HuH-7.5 (cell line): ENCODE measurements at regions not wholly inside any gene's neighbourhood (a gene's known extent, or its start where the extent isn't known, plus 50 kb on each side); places are given as distances from the start of the nearest gene placed in this dataset.
"Not testable (repeated sequence)": the region's sequence is repeated elsewhere in the genome, so short reads cannot be mapped to it uniquely, and the experiment has no call there.

Experiments used
- DNase-seq: peaks from one replicate; pipeline ENCODE4 v3.0.0; 2011; ENCODE audit warnings: low spot score

DNA sequence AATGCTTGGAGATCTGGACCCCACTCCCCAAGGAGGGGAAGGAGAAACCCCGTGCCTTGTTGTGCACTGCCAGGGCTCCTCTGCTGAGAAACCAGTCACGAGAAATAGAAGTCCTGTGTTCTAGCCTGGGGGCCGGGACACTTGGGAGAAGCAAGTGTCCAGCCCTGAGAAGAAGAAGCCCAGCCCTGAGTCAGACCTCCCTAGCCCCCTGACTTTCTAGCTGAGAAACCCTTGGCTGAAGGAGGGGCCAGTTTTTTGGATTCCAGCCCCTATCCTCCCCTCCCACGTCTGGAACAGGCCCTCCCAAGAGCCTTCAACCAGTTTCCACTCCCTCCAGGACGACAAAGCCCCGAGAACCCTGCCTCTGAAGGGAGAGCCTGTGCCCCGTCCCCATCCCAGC is 100.5 kb downstream of the NAV1 start:
- no peak for DNase-seq

DNA sequence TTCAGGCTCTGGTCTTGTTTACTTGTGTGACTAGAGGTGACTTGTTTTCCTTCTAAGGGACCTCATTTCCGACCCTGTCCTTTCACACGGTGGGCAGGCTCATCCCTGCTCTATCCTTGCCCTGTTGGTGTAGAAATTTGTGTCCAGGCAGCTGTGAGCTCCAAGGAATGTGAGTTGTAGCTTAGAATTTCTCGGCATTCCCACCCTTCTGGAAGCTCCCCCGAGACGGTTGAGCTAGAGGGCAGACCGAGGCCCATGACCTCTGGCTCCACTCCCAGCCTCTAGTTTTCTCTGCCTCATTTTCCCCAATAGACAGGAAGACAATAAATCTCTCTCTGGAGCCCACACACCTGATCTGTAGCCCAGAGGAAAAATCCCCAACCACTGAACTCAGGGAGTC is 100.9 kb downstream of the NAV1 start:
- DNase-seq: no peak

DNA sequence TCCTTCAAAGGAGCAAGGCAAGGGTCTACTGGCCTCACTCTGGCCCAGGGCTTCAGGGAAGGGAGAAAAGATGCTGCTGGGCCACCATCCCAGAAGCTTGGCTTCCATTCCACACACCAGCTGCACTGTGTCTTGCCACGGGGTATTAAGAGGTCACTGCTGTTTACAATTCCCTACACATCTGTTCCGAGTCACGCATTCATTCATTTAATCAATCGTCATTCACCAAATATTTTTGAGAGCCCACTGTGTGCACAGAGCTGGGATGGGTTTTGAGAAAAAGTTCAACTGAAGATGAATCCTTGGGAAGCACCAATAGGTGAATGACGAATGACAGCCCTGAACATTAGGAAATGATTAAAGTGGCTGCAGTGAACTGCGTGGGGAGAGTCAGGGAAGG is 101.7 kb downstream of the NAV1 start:
- DNase-seq: no peak

DNA sequence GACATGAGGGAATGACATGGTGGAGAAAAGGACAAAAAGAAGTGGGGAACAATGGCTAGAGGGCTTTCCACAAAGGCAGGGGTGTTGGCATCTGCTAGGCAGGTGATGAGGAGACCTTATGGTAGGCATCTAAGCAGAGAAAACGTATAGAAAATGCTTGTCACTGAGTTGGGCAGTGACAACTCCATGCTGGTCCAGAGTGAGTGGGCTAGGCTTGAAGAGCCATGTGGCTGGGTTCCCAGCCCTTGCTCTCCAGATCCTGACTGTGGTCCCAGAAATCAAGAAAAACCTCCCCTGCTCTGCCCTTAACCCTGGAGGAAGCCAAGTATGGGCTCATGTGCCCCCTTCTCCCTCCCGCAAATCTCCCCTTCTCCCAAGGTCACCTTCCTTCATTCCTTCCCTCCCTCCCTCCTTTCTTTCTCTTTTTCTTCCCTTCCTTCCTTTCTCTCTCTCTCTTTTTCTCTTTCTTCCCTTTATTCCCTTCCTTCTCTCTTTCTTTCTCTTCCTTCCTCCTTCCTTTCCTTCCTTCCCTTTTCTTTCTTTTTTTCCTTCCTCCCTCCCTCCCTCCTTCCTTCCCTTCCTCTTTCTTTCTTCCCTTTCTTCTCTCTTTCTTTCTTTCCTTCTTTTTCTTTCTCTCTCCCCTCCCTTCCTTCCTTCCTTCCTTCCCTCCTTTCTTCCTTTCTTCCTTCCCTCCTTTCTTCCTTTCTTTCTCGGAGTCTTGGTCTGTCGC is 102.8 kb downstream of the NAV1 start:
- no peak for DNase-seq

DNA sequence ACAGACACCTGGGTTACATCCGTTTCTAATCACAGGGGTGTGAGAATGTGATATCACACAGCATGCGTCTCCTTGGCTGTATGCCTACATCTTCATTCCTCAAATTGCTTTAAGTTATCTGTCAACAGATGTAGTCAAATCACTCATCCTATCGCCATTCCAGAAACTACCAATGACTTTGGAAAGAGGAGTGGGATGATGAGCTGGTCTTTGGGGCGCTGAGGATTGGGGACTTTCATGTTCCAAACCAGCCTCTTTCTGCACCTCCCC is 104.8 kb downstream of the NAV1 start:
- DNase-seq: no peak

DNA sequence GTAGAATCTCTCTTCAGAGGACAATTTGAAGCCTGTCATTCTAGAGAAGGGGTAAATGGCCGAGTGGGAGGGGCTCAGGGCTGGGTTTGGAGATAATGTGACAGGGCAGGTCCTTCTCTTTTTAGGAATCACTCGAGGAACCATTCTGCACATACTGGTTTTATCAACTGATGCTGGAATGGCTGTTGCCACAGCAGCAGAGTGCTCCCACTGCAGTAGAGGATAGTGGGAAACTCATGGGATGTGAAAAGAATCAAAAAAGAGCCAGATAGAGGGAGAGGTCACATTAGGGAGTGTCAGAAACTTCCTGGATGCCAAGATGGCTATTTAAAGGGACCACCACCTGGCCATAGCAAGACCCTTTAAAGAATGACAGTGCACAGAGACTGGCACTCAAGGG is 105.3 kb downstream of the NAV1 start:
- no peak for DNase-seq

DNA sequence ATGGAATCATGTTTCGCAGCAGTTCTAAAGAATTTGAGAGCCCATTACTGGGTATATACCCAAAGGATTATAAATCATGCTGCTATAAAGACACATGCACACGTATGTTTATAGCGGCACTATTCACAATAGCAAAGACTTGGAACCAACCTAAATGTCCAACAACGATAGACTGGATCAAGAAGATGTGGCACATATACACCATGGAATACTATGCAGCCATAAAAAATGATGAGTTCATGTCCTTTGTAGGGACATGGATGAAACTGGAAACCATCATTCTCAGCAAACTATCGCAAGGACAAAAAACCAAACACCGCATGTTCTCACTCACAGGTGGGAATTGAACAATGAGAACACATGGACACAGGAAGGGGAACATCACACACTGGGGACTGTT is 106.1 kb downstream of the NAV1 start:
- not testable (repeated sequence) for DNase-seq

DNA sequence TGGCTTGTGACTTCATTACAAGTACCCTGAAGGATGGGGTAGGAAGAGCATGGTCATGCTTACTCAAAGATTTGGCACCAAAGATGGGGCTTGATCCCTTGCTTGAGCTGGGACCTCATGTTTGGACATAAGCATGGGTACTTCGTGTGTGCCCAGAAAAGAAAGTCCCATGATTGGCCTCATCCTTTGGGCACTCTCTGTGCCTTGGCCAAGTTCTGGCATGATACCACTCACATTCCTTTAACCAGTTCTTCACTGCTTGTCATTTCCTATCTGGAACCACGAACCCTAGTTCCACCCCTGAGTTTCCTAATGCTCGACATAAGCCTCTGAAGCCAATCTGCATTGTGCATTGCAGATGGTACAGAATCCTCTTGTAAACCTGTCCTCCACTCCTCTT is 107.0 kb downstream of the NAV1 start:
- no peak for DNase-seq

DNA sequence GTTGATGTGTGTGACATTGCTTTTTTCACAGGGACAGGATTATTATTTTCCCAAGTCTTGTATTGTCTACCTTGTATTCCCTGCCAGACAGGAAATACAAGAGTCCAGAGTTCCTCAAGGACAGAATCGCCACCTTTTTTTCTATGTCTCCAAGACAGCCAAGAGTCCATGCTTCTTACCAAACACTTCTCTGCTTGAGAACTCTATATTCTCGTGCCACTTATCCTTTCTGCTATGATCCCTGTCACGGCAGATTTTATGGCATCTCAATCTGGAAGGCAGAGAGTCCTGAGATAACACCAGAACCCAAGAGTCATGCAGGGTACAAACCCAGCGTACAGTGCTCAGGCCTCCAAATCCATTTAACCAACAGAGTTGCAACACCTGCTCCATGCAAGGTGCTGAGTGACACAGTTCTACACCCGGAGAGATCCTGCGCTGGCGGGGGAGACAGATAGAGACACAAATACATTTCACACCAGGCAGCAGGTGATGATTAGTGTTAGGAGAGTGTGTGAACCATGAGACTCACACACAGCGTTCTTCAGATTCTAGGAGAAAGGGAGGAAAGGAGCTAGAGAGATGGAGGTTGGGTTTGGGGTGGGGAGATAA is 107.6 kb downstream of the NAV1 start:
- DNase-seq: no peak

DNA sequence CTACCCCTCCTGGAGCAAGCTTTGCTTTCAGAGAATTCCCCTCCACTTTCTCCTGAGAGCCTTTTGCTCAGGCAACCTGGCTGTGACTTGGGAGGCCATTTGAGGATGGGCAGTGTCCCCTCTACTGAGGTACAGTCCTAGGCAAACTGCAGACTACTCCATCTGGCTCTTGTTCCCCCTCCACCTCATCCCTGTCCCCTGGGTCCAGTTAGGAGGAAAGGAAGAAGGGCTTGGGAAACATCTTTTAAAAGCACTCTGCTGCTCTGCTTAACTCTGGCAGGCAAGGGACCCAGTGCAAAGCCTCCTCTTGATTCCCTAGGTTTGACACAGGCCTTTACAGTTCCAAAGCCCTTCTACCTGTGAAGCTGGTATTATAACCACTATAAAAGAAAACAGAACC is 108.2 kb downstream of the NAV1 start:
- no peak for DNase-seq

DNA sequence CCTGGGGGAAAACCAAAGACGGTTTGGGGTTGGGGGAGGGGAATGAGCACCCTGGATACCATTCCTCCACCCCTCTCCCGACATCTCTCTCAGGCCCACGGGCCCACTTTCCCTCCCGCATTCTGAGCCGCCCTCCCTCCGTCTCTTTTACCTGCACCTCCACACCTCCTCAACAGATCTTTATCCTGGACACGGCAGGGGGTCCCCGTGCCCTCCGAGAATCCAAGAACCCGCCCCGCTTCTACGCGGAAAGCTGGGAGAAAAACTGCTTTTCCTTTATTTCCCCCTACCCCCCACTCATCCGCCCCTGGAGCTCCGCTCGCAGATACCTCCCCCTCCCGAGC is 108.8 kb downstream of the NAV1 start:
- no peak for DNase-seq

DNA sequence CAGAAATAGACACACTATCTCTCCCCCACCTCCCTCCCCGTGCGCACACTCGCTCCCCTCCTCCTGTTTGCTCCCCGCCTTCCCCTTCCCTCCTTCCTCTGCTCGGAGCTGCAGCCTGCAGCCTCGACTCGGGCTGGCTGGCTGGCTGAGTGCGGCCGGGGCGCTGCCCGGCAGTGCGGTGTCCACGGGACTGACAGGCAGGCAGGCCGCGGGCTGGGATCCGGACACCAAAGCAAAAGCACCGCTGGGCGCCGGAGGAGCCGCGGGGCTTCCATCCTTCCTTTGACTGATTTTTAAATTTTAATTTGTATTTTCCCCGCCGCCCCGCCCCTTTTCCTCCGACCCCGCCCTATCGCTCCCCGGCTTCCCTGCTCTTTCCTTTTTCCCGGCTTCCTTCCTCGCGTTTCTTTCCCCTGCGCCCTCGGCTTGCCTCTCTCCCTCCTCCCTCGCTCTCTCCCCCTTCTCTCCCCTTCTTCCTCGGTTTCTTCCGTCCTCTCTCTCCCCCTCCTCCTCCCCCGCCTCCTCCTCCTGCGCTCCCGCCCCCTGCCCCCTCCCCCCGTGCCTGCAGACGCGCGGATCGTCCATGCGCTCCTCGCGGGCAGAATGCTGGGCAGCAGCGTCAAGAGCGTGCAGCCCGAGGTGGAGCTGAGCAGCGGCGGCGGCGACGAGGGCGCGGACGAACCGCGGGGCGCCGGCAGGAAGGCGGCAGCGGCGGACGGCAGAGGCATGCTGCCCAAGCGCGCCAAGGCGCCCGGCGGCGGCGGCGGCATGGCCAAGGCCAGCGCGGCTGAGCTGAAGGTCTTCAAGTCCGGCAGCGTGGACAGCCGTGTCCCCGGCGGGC is 109.4 kb downstream of the NAV1 start:
- DNase-seq: peak; percentile 43

DNA sequence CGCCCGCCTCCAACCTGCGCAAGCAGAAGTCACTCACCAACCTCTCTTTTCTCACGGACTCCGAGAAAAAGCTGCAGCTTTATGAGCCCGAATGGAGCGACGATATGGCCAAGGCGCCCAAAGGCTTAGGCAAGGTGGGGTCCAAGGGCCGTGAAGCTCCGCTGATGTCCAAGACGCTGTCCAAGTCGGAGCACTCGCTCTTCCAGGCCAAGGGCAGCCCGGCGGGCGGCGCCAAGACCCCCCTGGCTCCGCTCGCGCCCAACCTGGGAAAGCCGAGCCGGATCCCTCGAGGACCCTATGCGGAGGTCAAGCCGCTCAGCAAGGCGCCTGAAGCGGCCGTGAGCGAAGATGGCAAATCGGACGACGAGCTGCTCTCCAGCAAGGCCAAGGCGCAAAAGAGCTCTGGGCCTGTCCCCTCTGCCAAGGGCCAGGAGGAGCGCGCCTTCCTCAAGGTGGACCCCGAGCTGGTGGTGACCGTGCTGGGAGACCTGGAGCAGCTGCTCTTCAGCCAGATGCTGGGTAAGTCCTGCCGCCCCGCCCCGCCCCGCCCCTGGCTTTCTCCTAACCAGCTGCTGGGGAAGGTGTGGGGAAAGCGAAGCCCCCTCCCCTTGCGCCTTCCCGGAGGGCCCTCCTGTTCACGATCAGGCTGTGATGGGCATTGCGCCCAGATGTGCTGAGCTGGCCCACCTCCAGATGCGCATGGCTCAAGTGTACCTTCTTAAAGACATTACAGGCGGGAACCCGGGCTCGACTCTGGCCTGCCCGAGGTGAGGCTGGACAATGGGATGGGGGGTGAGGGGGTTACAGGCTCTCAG is 110.2 kb downstream of the NAV1 start:
- no peak for DNase-seq

DNA sequence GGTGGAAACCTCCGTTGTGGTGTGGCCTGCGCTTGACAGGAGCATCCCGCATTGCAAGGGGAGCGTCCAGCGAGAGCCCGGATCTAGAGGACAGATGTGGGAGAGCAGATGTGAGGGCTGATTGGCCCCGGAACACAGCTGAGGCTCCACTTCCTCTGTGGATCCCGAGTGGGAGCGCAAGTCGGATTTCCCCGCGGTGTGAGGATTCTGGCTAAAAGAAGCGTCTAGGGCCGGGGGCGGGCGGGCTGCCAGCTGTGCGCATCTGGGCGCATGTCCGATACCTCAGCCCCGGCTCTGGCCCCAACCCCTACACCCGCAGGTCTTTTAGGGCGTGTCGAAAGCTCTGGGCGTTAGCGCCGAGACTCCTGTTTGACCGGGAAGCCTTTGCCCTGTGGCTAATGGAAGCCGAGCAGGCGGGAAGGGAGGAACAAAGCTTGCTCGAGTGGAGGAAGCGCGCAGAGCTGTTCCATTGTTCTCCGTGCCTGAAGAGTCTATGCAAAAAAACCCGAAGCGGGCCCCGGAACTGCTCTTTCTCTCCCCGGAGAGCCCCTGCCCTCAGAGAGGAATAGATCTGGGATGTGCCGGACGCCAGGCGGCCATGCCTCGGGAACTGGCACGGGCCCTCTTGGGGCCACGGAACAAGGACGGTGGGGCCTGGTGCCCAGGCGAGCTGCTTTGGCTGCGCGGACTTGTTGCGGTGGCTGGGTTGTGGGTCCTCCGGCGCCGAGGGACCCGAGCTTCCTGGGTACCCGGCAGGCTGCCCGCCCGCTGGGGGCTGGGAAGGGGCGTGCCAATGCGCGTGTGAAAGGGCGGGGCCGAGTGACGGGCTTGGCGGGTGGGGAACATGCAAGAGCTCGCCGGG is 111.1 kb downstream of the NAV1 start:
- no peak for DNase-seq

DNA sequence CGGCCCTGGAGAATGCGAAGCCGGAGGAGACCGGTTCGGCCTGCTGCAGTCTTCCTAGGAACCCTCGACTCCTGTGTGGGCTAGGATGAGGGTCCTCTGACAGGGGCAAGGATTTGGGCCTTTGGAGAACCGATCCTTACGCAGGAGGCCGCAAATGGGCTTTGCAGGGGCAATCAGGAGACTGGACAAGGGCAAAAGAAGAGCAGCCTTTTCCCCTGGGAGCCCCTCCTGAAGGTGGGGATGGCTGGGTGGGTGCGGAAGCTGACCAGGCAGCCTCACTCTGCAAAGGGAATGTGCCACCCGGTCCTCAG is 111.7 kb downstream of the NAV1 start:
- DNase-seq: no peak

DNA sequence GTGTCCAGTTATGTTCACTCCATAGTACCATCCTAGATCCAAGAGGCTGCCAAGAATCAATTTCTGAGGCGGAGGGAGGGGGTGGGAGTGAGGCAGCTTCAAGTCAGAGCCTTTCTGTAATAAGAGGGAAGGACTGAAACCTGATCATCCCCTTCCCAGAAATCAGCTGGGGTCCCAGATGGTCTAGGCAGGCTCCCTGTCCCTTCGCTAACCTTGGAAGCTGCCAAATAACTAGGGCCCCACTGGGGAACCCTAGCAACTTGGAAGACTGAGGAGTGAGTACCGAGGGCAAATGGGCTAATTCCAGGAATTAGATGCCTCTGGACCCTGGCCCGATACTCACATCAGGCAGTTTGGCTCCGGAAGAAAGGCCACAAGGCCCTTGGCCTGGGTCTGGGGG is 113.3 kb downstream of the NAV1 start:
- DNase-seq: no peak

DNA sequence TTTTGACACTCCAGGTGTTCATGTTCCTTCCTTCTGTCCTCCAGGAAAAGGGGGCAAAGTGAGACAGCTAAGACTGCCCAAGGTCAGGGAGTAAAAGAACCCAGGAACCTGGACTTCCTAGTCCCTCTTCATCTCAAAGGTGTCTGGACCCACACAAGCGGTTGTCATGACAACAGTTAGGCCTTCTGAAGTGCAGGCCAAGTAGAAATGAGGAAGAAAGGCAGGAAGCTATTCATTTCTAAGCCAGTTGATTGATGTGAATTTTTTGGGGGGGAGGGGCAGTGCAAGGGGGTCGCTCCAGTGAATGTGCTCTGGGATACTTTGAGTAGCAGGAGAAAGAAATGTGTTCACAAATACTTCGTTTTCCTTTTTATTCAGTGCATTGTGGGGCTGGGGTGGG is 114.3 kb downstream of the NAV1 start:
- DNase-seq: no peak

DNA sequence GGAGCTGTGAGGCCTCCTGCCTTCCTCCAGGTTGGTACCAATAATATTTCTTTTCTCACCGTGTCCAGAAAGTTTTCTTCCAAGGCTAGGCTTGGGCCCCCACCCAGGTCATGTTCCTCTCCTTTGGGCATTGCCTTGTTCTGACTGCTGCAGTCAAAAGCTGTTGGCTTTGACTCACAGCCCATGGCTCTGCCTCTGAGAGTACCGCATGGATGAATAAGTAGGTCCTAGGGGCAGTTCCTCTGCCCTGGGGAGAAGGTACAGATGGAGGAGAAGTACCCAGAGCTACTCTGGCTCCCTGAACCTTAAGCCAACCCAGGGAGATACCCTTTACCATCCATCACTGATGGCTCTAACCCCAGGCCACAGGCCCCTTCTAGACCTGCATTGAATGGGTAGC is 115.0 kb downstream of the NAV1 start:
- DNase-seq: no peak

DNA sequence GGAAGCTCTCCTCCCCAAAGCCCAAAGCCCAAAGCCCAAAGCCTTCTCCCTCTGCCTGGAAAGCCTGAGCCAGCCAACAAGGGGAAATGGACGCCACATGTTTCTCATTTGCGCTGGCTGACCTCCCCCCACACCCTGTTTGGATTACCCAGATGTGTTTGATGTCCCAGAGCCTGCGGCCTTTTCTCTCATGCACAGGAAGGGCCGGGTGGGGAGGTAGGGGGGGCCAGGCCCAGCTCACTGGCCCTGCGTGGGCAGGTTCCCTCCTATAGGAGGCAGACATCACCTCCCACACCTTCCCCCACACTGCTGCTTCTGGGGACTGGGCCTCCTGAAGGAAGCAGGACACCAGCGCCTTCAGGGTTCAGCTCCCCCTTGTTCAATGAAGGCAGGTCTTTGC is 116.3 kb downstream of the NAV1 start:
- no peak for DNase-seq

DNA sequence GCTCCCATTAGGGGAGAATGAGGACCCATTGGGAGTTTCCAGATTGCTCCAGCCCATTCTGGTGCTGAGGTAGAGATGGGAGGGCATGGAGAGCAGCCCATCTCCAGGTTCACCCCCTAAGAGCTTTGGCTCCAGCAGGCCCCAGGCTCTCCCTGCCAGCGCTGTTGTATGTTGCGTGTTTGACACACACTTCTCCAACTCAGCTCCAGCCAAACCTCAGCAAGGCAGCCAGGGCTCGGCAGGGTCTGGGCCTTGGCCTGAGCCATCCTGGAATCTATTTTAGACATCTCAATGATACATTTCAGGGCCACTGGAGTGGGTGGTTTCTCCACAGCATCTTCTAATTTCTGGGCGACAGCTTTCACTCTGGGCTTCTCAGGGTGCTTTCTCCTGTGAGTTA is 117.0 kb downstream of the NAV1 start:
- no peak for DNase-seq

DNA sequence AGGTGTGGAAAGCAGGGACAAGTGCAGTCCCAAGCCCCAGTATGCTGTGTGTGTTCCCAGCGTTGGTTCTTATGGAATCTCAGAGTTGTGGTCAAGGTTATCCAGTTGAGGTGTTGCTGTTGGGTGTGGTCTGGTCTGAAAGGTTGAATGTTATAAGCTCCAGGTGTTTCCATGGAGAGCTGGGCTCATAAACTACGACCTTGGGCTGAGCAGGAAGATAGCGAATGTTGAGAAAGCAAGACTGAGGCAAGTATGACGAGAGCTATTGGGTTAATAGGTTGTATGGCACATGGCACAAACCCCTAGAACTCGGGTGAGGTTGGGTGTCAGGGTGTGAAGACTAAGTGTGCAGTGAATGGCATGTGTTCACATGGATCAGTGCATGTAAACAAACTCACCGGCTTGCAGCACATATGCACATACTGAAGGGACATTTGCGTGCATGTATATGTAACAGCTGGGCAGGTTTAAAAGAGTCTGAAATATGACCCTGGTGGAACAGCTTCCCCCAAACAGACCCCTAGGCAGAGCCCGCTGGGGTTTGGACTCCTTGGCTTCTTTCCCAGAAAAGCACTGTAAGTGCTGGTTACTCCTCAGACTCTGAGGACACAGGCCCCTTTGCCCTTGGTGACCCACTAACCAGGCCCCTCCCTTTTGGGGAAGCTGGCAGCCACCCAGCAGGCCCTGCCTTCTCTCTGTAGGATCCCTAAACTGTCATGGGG is 117.5 kb downstream of the NAV1 start:
- DNase-seq: no peak
